ENCODE measurements at regions not wholly inside any gene's neighbourhood (a gene's known extent, or its start where the extent isn't known, plus 50 kb on each side); places are given as distances from the start of the nearest gene placed in this dataset.

DNA sequence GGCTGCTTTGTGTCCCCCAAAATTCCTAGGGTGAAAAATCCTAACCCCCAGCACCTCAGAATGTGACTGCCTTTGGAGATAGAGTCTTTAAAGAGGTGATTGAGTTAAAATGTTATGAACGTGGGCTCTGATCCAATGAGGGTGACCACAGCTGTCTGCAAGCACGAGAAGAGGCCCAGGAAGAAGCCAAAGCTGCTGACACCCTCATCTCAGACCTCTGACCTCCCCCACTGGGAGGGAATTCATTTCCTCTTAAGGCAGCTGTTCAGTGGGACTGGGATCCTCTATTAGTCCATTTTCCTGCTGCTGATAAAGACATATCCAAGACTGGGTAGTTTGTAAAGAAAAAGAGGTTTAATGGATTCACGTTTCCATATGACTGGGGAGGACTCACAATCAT, 544.4 kb downstream of the DCDC2C start:
- no peaks in the 10 kb centered on the region for H3K27me3 ChIP-seq (ENCODE audit: insufficient read depth, low read length, poor library complexity, severe bottlenecking)
- H3K79me2 ChIP-seq (ENCODE audit: insufficient read depth, low read length): no peaks in the 10 kb centered on the region
- no peaks in the 10 kb centered on the region for H3F3A ChIP-seq (ENCODE audit: low read depth)
- H3K4me2 ChIP-seq (ENCODE audit: low read depth, low read length, poor library complexity, severe bottlenecking): no peak overlapping the region
- H3K9ac ChIP-seq (ENCODE audit: low read depth, low read length, poor library complexity, severe bottlenecking): no peak overlapping the region
- no peaks in the 10 kb centered on the region for H3K36me3 ChIP-seq (ENCODE audit: insufficient read depth, low read length)
- no peak overlapping the region for H3K4me3 ChIP-seq (ENCODE audit: low read length, poor library complexity, severe bottlenecking)
- H2AFZ ChIP-seq (ENCODE audit: low read length): no peak overlapping the region
- 0 out of 2 replicates have a peak, but pooled peaks cover 3% of the 10 kb centered on the region for H3K9me3 ChIP-seq (ENCODE audit: insufficient read depth, low read depth, low read length)
- no peaks in the 10 kb centered on the region for H3K9me2 ChIP-seq (replicated peaks; ENCODE audit: low read depth, low read length)
- H3K4me1 ChIP-seq (ENCODE audit: insufficient read depth, low read length, poor library complexity, severe bottlenecking): no peaks in the 10 kb centered on the region
- TF ChIP-seq EZH2phosphoT487 (IDR thresholded peaks at IDR 0.05; ENCODE audit: borderline replicate concordance): no peak
- no peak for TF ChIP-seq CTCF (conservative IDR thresholded peaks at IDR 0.05; ENCODE audit: low read length)
- H4K20me1 ChIP-seq (ENCODE audit: insufficient read depth, low read length, poor library complexity, severe bottlenecking): no peaks in the 10 kb centered on the region

- no peaks in the 10 kb centered on the region for H3K27me3 ChIP-seq (ENCODE audit: insufficient read depth, low read length, poor library complexity, severe bottlenecking)
- no peak overlapping the region for H3K4me3 ChIP-seq (ENCODE audit: low read length, poor library complexity, severe bottlenecking)
These were observed 552.1 kb downstream of the DCDC2C start for GRCh38 chr2:4255491-4255890.

GRCh38 chr2:4256351-4256750, 553.0 kb downstream of the DCDC2C start:
- H3K79me2 ChIP-seq (ENCODE audit: insufficient read depth, low read length): no peaks in the 10 kb centered on the region
- H3K4me1 ChIP-seq (ENCODE audit: insufficient read depth, low read length, poor library complexity, severe bottlenecking): no peaks in the 10 kb centered on the region
- H2AFZ ChIP-seq (ENCODE audit: low read length): no peak overlapping the region
- no peaks in the 10 kb centered on the region for H3K27me3 ChIP-seq (ENCODE audit: insufficient read depth, low read length, poor library complexity, severe bottlenecking)
- no peak overlapping the region for H3K4me2 ChIP-seq (ENCODE audit: low read depth, low read length, poor library complexity, severe bottlenecking)
- no peak overlapping the region for H3K4me3 ChIP-seq (ENCODE audit: low read length, poor library complexity, severe bottlenecking)
- no peaks in the 10 kb centered on the region for H3K9me3 ChIP-seq (ENCODE audit: insufficient read depth, low read depth, low read length)
- H3K9ac ChIP-seq (ENCODE audit: low read depth, low read length, poor library complexity, severe bottlenecking): no peak overlapping the region
- H3K9me2 ChIP-seq (replicated peaks; ENCODE audit: low read depth, low read length): no peaks in the 10 kb centered on the region
- H3K36me3 ChIP-seq (ENCODE audit: insufficient read depth, low read length): no peaks in the 10 kb centered on the region
- TF ChIP-seq EZH2phosphoT487 (IDR thresholded peaks at IDR 0.05; ENCODE audit: borderline replicate concordance) (no peak), CTCF (conservative IDR thresholded peaks at IDR 0.05; ENCODE audit: low read length) (no peak)
- H3F3A ChIP-seq (ENCODE audit: low read depth): no peaks in the 10 kb centered on the region
- no peaks in the 10 kb centered on the region for H4K20me1 ChIP-seq (ENCODE audit: insufficient read depth, low read length, poor library complexity, severe bottlenecking)

More at GRCh38 chr2:4255491-4255890, 552.1 kb downstream of the DCDC2C start:
- Histone ChIP-seq H4K20me1 (ENCODE audit: insufficient read depth, low read length, poor library complexity, severe bottlenecking) (no peaks in the 10 kb centered on the region), H3K9me2 (replicated peaks; ENCODE audit: low read depth, low read length) (no peaks in the 10 kb centered on the region), H3K9me3 (ENCODE audit: insufficient read depth, low read depth, low read length) (no peaks in the 10 kb centered on the region), H3K4me2 (ENCODE audit: low read depth, low read length, poor library complexity, severe bottlenecking) (no peak overlapping the region), H3K36me3 (ENCODE audit: insufficient read depth, low read length) (no peaks in the 10 kb centered on the region), H3K4me1 (ENCODE audit: insufficient read depth, low read length, poor library complexity, severe bottlenecking) (no peaks in the 10 kb centered on the region), H3K9ac (ENCODE audit: low read depth, low read length, poor library complexity, severe bottlenecking) (no peak overlapping the region), H3K79me2 (ENCODE audit: insufficient read depth, low read length) (no peaks in the 10 kb centered on the region), H2AFZ (ENCODE audit: low read length) (no peak overlapping the region), H3F3A (ENCODE audit: low read depth) (no peaks in the 10 kb centered on the region)
- no peak for TF ChIP-seq CTCF (conservative IDR thresholded peaks at IDR 0.05; ENCODE audit: low read length)
- no peak for TF ChIP-seq EZH2phosphoT487 (IDR thresholded peaks at IDR 0.05; ENCODE audit: borderline replicate concordance)
